NCI-H526 treated with DMSO at 0.1 percent for 48 hours (cell line): ENCODE measurements at regions not wholly inside any gene's neighbourhood (a gene's known extent, or its start where the extent isn't known, plus 50 kb on each side); places are given as distances from the start of the nearest gene placed in this dataset.
"Not testable (repeated sequence)": the region's sequence is repeated elsewhere in the genome, so short reads cannot be mapped to it uniquely, and the experiment has no call there.

Experiments used
- DNase-seq: peaks from one replicate; lab custom pipeline; 2025; lab: John Stamatoyannopoulos, UW

GRCh38 chr17:45649796-45650195, 134.3 kb upstream of the CRHR1 start:
- DNase-seq = no peak

DNA sequence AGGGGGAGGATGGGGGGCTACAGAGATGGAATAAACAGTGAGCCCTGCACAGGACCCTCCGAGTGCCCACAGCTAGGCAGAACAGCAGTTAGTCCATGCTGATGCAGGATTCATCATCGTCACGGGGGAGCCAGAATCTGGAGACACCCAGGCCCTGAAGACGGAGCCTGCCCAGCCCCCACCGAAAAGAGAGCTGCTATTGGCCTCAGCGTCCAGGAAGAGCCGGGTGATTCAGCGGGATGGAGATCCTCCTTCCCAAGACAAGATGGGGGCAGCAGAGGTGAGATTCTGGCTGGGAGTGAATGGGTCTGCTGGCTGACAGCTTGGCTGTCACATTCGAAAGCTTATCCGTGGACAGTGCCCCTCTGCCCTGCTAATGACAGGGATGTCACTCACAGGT, 133.6 kb upstream of the CRHR1 start:
- no peak for DNase-seq

DNA sequence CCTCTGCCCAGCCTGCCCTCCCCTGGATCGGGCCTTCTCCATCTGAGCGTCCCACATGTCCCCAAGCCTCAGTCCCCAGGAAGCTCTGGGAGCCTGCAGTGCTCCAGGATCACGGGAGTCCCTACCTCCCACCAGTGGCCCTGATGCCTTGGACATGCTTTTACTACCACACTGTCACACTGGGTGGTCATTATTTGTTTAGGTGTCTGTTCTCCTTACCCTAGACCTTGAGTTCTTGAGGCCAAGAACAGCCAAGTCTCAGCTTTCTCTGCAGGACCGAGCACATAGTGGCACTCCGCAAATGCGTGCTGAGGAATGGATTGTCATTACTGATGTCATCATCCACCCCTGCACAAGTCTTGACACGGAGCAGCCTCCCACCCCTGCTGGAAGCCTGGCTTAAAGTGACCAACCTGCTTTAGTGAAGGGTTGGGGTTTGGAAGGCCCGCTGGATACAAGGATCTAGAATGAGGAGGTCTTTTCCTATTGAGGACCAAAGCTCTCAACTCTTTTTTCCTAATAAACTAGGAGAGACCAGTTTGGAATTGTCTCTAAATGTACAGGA, 132.9 kb upstream of the CRHR1 start:
- DNase-seq = no peak

DNA sequence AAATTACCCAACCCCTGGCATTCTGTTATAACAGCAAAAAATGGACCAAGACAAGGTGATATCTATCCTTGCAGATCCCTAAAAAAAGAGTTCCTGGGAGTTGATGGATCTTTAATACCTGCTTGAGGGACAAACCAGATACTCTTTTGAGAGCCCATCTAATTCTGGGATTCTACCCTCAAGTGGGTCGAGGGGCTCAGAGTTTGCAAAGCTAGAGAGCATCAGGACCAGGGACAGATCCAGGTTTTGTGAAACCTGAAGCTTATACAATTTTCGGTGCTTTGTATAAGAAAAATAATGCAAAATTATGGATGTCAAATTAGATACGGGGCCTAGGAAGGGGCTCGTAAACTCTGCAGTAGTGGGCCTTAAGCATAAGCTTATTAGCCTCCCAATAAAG, 130.5 kb upstream of the CRHR1 start:
- DNase-seq = no peak

- no peak for DNase-seq
Measured at GRCh38 chr17:45656527-45657181, 127.5 kb upstream of the CRHR1 start.

- DNase-seq = no peak
Measured at GRCh38 chr17:45660474-45660873, 123.6 kb upstream of the CRHR1 start.

DNA sequence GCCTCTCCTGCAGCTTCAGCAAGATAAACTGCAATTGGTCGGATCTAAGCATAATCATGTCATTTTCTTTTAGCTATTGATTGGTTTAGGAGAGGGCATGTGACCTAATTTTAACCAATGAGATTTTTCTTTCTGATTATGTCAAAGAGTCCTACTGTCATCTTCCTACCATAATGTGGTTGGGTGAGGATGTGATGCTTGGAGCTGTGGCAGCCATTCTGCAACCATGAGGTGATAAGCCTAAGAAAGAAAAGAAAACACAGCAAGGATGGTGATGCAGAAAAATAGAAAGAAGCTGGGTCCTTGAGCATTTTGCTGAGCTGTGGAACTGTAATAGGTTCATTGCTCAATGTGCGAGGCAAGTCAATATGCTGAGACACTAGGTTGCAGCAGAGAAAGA, 121.7 kb upstream of the CRHR1 start:
- DNase-seq = no peak

DNA sequence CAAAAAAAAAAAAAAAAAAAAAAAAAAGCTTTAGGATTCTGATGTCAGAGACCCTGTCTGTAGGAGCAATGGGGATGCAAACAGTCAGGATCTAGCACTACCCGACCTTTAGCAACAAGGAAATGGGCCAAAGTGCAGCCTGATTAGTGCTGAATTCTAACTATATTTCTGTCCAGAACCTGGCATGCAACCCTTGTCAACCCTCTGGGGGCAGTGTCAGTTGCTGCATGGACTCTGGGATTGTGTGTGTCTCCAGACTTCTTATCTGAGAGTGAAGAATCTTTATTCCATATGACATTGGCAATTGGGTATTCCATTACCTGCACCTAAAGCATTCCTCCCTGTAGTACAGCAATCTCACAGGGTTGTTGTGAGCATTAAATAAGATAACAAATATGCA, 120.3 kb upstream of the CRHR1 start:
- no peak for DNase-seq

- no peak for DNase-seq
Measured at GRCh38 chr17:45664921-45665320, 119.2 kb upstream of the CRHR1 start.

DNA sequence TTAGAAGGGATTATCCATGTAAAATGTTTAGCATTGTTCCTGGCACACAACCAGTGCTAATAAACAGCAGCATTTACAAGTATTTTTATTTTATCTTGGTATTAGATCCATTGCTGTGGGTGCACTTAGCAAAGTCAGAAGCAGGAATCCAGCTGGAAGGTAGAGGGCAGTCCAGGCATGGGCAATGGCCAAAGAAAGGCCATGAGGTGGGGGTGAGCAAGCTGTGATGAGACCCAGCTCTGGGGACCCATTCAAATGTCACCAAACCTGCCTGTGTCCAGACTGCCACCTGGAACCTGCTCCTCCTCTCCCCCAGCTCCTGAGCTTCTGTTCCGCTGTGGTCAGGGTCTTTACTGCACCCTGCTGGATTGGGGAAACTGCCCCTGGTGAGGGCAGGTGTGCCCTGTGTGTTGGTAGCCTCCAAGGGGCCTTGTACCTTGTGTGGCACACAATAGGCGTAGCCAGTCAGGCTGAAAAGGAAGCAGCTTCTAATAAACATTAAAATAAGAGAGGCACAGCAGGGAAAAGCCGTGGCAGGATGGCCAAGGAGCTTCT, 118.0 kb upstream of the CRHR1 start:
- no peak for DNase-seq

- no peak for DNase-seq
Measured at GRCh38 chr17:45666641-45667040, 117.5 kb upstream of the CRHR1 start.

- no peak for DNase-seq
Measured at GRCh38 chr17:45667591-45668171, 116.4 kb upstream of the CRHR1 start.

GRCh38 chr17:45668316-45668715, 115.8 kb upstream of the CRHR1 start:
- no peak for DNase-seq

GRCh38 chr17:45672301-45672700, 111.8 kb upstream of the CRHR1 start:
- no peak for DNase-seq

GRCh38 chr17:45672792-45673191, 111.3 kb upstream of the CRHR1 start:
- DNase-seq = no peak

GRCh38 chr17:45673759-45674158, 110.4 kb upstream of the CRHR1 start:
- DNase-seq = not testable (repeated sequence)

DNA sequence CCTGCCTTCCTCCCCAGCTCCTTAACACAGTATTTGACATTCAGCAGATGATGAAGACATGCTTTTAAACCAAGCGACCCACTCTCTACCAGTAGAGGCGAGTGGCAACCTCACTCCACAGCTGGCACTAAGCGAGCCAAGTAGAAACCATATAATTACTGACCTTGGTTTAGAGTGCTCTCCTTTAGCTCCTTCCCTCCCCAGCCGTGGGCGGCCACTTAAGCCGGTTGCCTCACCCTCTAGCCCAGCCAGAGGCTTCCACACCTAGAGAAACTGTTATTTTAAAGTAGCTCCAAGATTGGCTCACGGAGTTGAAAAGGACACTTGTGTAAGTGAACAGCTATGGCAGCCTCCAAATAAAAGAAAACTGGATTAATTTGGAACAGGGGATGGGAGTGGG, 109.1 kb upstream of the CRHR1 start:
- no peak for DNase-seq

DNA sequence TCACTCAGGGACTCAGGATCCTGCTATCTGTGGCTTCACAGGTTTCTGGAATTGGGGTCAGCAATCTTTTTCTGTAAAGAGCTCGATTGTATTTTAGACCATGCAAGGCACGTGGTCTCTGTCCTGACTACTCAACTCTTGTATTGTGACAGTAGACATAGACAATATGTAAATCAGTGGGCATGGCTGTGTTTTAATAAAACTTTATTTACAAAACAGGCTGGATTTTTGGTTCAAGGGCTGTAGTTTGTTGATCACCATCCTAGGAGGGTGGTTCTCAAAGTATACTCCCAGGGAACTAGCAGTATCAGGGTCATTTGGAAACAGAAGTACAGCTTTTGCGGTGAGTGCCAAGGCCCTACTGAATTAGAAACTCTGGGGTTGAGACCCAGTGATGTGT, 108.2 kb upstream of the CRHR1 start:
- DNase-seq = no peak

DNA sequence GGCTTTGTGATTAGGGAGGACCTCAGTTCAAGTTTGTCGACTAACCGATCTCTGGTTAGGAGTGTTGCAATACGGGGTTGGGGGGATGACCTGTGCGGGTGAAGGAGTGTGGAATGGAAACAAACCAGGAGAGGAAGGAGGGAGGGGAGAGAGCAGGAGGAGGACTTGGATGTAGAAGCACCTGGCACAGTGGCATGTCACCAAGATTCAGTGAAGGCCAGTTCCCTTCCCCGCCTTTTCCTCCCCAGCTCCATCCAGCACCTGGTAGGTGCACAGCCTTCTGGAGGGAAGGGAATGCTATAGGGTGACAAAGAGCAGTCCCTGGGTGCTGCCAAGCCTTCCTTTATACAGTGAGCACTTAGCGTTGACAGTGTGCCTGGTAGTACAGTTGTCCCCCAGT, 107.4 kb upstream of the CRHR1 start:
- DNase-seq = no peak

GRCh38 chr17:45677770-45678169, 106.3 kb upstream of the CRHR1 start:
- no peak for DNase-seq

- DNase-seq = no peak
Measured at GRCh38 chr17:45679426-45679825, 104.7 kb upstream of the CRHR1 start.

DNA sequence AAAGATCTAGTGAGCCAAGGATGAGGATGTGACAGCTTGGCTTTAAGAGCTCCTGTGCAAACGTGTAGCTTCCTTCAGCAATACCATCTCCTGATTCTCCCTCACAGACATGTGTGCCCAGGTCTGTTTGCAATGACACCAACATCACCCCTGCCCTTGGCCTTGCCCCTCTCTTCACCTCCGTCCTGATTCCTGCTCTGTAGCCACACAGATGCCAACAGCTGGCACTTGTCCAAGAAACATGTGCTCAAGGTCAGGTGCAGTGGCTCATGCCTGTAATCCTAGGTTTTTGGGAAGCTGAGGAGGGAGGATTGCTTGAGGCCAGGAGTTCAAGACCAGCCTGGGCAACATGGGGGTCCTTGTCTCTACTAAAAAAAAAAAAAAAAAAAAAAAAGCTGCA, 103.8 kb upstream of the CRHR1 start:
- DNase-seq = no peak

DNA sequence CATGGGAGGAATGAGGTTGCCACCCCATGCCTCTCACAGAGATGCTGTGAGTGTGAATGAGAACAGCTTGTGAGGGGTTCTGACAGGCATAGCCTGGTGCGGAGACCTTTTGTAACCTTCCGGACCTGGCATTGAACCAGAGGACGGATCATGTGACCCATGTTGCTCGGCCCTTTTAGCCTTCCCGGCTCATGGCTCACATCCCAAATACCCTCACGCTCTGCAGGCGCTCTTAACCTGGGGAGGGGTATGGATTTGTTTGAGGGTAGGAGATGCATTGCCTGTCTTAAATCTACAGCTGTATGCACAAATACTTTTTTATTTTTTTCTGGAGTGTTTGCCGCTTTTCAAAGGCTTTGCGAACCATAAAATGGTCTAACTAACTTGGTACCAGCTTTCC, 102.4 kb upstream of the CRHR1 start:
- DNase-seq = no peak

GRCh38 chr17:45686250-45686649, 97.9 kb upstream of the CRHR1 start:
- DNase-seq = no peak
